ENCODE measurements at regions not wholly inside any gene's neighbourhood (a gene's known extent, or its start where the extent isn't known, plus 50 kb on each side); places are given as distances from the start of the nearest gene placed in this dataset.

- no peak for DNase-seq
- peaks cover under 1% of the 10 kb centered on the region for H3K4me1 Mint-ChIP-seq (ENCODE audit: low read depth, unreplicated experiment)
- H3K27me3 Mint-ChIP-seq (ENCODE audit: unreplicated experiment), result no peaks in the 10 kb centered on the region
- no peak for TF ChIP-seq CTCF (IDR thresholded peaks at IDR 0.05; ENCODE audit: partially characterized antibody, unreplicated experiment)
- no peaks in the 10 kb centered on the region for H3K36me3 Mint-ChIP-seq (ENCODE audit: unreplicated experiment)
- no peak overlapping the region for H3K27ac Mint-ChIP-seq (ENCODE audit: unreplicated experiment)
- H3K9me3 Mint-ChIP-seq (ENCODE audit: unreplicated experiment), result no peaks in the 10 kb centered on the region
- H3K4me3 Mint-ChIP-seq (ENCODE audit: unreplicated experiment), result no peak overlapping the region
Measured at GRCh38 chr6:115634887-115635286, 425.8 kb downstream of the FRK start.

- Mint-ChIP-seq H3K4me1 (ENCODE audit: low read depth, unreplicated experiment) (peaks cover 5% of the 10 kb centered on the region), H3K4me3 (ENCODE audit: unreplicated experiment) (no peak overlapping the region), H3K9me3 (ENCODE audit: unreplicated experiment) (no peaks in the 10 kb centered on the region), H3K27ac (ENCODE audit: unreplicated experiment) (no peak overlapping the region), H3K27me3 (ENCODE audit: unreplicated experiment) (no peaks in the 10 kb centered on the region), H3K36me3 (ENCODE audit: unreplicated experiment) (no peaks in the 10 kb centered on the region)
- no peak for DNase-seq
- no peak for TF ChIP-seq CTCF (IDR thresholded peaks at IDR 0.05; ENCODE audit: partially characterized antibody, unreplicated experiment)
Measured at GRCh38 chr6:115634131-115634530, 426.6 kb downstream of the FRK start.

- no peaks in the 10 kb centered on the region for H3K27me3 Mint-ChIP-seq (ENCODE audit: unreplicated experiment)
- H3K4me3 Mint-ChIP-seq (ENCODE audit: unreplicated experiment), result no peak overlapping the region
- no peaks in the 10 kb centered on the region for H3K36me3 Mint-ChIP-seq (ENCODE audit: unreplicated experiment)
- no peak overlapping the region for H3K27ac Mint-ChIP-seq (ENCODE audit: unreplicated experiment)
- no peak for DNase-seq
- TF ChIP-seq CTCF (IDR thresholded peaks at IDR 0.05; ENCODE audit: partially characterized antibody, unreplicated experiment), result no peak
- H3K4me1 Mint-ChIP-seq (ENCODE audit: low read depth, unreplicated experiment), result peaks cover 5% of the 10 kb centered on the region
- no peaks in the 10 kb centered on the region for H3K9me3 Mint-ChIP-seq (ENCODE audit: unreplicated experiment)
Measured at GRCh38 chr6:115631028-115631427, 429.7 kb downstream of the FRK start.

- Mint-ChIP-seq H3K27ac (ENCODE audit: unreplicated experiment) (no peak overlapping the region), H3K4me3 (ENCODE audit: unreplicated experiment) (no peak overlapping the region), H3K27me3 (ENCODE audit: unreplicated experiment) (no peaks in the 10 kb centered on the region), H3K36me3 (ENCODE audit: unreplicated experiment) (no peaks in the 10 kb centered on the region), H3K9me3 (ENCODE audit: unreplicated experiment) (no peaks in the 10 kb centered on the region), H3K4me1 (ENCODE audit: low read depth, unreplicated experiment) (peaks cover 5% of the 10 kb centered on the region)
- DNase-seq, result no peak
- no peak for TF ChIP-seq CTCF (IDR thresholded peaks at IDR 0.05; ENCODE audit: partially characterized antibody, unreplicated experiment)
Measured at GRCh38 chr6:115630424-115631024, 430.2 kb downstream of the FRK start.

GRCh38 chr6:115629415-115629814, 431.3 kb downstream of the FRK start:
- no peaks in the 10 kb centered on the region for H3K9me3 Mint-ChIP-seq (ENCODE audit: unreplicated experiment)
- H3K36me3 Mint-ChIP-seq (ENCODE audit: unreplicated experiment), result no peaks in the 10 kb centered on the region
- no peaks in the 10 kb centered on the region for H3K27me3 Mint-ChIP-seq (ENCODE audit: unreplicated experiment)
- no peak for TF ChIP-seq CTCF (IDR thresholded peaks at IDR 0.05; ENCODE audit: partially characterized antibody, unreplicated experiment)
- DNase-seq, result no peak
- peaks cover 5% of the 10 kb centered on the region for H3K4me1 Mint-ChIP-seq (ENCODE audit: low read depth, unreplicated experiment)
- H3K4me3 Mint-ChIP-seq (ENCODE audit: unreplicated experiment), result no peak overlapping the region
- no peak overlapping the region for H3K27ac Mint-ChIP-seq (ENCODE audit: unreplicated experiment)
